IPS DF 6.9 (cell line): ENCODE measurements at regions not wholly inside any gene's neighbourhood (a gene's known extent, or its start where the extent isn't known, plus 50 kb on each side); places are given as distances from the start of the nearest gene placed in this dataset.

Experiments used
- DNase-seq: peaks from one replicate; pipeline ENCODE4 v3.0.0-alpha.2; 2013; ENCODE audit warnings: low read depth, low spot score
- H3K27ac ChIP-seq: one replicate; pipeline ENCODE4 v1.5.1; 2013; ENCODE audit warnings: low read length, control low read depth
- H3K27me3 ChIP-seq: 2 replicates; pipeline ENCODE4 v1.6.1; 2013; ENCODE audit warnings: mild to moderate bottlenecking, low read length; ENCODE audit not compliant: control insufficient read depth, insufficient read depth
- H3K36me3 ChIP-seq: 2 replicates; pipeline ENCODE4 v1.6.1; 2013; ENCODE audit warnings: low read length; ENCODE audit not compliant: control insufficient read depth, insufficient read depth
- H3K4me1 ChIP-seq: 2 replicates; pipeline ENCODE4 v1.6.1; 2013; ENCODE audit warnings: low read length; ENCODE audit not compliant: control insufficient read depth, insufficient read depth
- H3K4me3 ChIP-seq: 2 replicates; pipeline ENCODE4 v1.5.1; 2013; ENCODE audit warnings: mild to moderate bottlenecking, low read length
- H3K9me3 ChIP-seq: 2 replicates; pipeline ENCODE4 v1.6.1; 2013; ENCODE audit warnings: low read length, inconsistent platforms; ENCODE audit not compliant: control insufficient read depth, insufficient read depth
- WGBS: extraction: QIAGEN DNeasy Blood & Tissue Kit; methylation state at CpG from one replicate; pipeline ENCODE4 v1.1.7; 2013; ENCODE audit warnings: mixed read lengths, missing lambda C conversion rate; ENCODE audit not compliant: insufficient read length, insufficient coverage; 5-methylcytosine and 5-hydroxymethylcytosine counted together

- DNase-seq, result no peak
- Histone ChIP-seq H3K4me1 (no peaks in the 10 kb centered on the region), H3K27me3 (no peaks in the 10 kb centered on the region)
Observed at GRCh38 chr14:27372771-27373170, 774.9 kb upstream of the NOVA1 start.

DNA sequence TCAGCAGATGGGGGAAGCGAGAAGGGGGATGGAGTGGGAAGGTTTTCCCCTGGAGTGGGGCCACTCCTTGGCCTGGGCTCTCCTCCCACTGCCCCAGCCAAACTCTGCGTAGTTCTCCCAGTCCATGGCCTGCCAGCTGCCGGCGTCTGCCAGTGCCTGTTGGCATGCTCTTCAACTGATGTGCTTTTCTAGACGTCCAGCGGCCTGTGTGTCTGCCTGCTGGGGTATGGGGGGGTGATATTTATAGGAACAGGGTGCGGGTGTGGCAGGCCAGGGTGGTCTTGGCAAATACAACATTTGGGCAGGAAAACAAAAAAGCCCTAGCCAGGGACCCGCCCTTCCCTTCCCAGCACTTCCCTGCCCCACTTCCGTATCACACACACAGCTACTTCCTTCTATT, 786.3 kb upstream of the NOVA1 start:
- H3K4me1 ChIP-seq, result no peaks in the 10 kb centered on the region
- no peak overlapping the region for H3K27ac ChIP-seq
- no peak overlapping the region for H3K4me3 ChIP-seq
- no peaks in the 10 kb centered on the region for H3K9me3 ChIP-seq
- no CpG with 5 or more reads among the region's 9 CpGs for WGBS
- no peaks in the 10 kb centered on the region for H3K27me3 ChIP-seq
- no peak for DNase-seq
- H3K36me3 ChIP-seq, result no peaks in the 10 kb centered on the region

More at GRCh38 chr14:27372771-27373170, 774.9 kb upstream of the NOVA1 start:
- no peaks in the 10 kb centered on the region for H3K36me3 ChIP-seq
- H3K4me3 ChIP-seq, result no peak overlapping the region
- H3K9me3 ChIP-seq, result no peaks in the 10 kb centered on the region
- H3K27ac ChIP-seq, result no peak overlapping the region

- H3K27ac ChIP-seq, result no peak overlapping the region
- no peaks in the 10 kb centered on the region for H3K9me3 ChIP-seq
- H3K36me3 ChIP-seq, result no peaks in the 10 kb centered on the region
- no peak for DNase-seq
- H3K4me3 ChIP-seq, result no peak overlapping the region
- WGBS, result 100% methylated on average over 1 of the region's 3 CpGs
- no peaks in the 10 kb centered on the region for H3K27me3 ChIP-seq
- H3K4me1 ChIP-seq, result no peaks in the 10 kb centered on the region
Observed at GRCh38 chr14:27386391-27386790, 788.6 kb upstream of the NOVA1 start.

GRCh38 chr14:27387463-27387862, 789.6 kb upstream of the NOVA1 start:
- Histone ChIP-seq H3K4me3 (no peak overlapping the region), H3K36me3 (no peaks in the 10 kb centered on the region), H3K27ac (no peak overlapping the region), H3K9me3 (no peaks in the 10 kb centered on the region), H3K4me1 (no peaks in the 10 kb centered on the region), H3K27me3 (no peaks in the 10 kb centered on the region)
- no CpG with 5 or more reads among the region's 1 CpG for WGBS
- no peak for DNase-seq

- Histone ChIP-seq H3K4me1 (no peaks in the 10 kb centered on the region), H3K27ac (no peak overlapping the region), H3K36me3 (no peaks in the 10 kb centered on the region), H3K4me3 (no peak overlapping the region), H3K9me3 (no peaks in the 10 kb centered on the region), H3K27me3 (no peaks in the 10 kb centered on the region)
- no CpG with 5 or more reads among the region's 2 CpGs for WGBS
- no peak for DNase-seq
Observed at GRCh38 chr14:27389402-27389801, 791.6 kb upstream of the NOVA1 start.

DNA sequence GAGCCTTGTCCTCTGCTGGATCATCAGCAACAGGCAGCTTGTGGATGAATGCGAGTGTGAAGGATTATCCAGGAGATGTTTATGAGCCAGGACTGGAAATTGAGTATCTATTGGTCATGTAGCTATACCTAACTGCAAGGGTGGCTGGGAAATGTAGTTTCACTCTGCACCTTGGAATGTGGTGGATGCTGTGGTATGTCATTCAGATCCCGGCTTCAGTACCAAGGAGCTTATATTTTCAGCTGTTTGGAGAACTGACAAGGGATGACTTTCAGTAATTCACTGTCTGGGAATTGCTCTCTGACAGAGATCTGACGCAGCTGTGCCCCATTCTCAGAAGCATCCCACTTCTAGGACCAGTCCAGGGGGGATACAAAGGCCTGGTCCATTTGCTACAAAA, 792.3 kb upstream of the NOVA1 start:
- no peak for DNase-seq
- H3K4me1 ChIP-seq, result no peaks in the 10 kb centered on the region
- no peak overlapping the region for H3K4me3 ChIP-seq
- no CpG with 5 or more reads among the region's 3 CpGs for WGBS
- no peak overlapping the region for H3K27ac ChIP-seq
- H3K36me3 ChIP-seq, result no peaks in the 10 kb centered on the region
- H3K27me3 ChIP-seq, result no peaks in the 10 kb centered on the region
- H3K9me3 ChIP-seq, result no peaks in the 10 kb centered on the region

DNA sequence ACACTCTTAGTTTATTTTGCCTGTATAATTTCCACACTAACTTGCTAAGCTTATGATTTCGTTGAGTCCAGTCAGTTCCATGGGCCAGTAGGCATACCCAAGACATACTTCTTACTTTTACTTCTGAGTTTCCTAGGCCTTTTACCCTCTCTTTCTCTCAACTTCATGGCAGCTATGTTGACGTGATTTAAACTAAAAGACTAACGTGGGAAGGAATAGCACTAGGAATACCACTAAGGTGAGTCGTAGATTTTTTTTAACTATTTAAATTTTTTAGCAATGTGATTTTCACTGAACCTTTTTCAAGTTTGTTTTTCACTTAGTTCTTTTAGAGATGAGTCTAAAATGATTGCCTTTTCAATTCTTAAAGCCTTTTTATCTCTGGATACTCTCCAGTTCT, 793.5 kb upstream of the NOVA1 start:
- no peak for DNase-seq
- Histone ChIP-seq H3K9me3 (no peaks in the 10 kb centered on the region), H3K4me1 (no peaks in the 10 kb centered on the region), H3K27me3 (no peaks in the 10 kb centered on the region), H3K27ac (no peak overlapping the region), H3K36me3 (no peaks in the 10 kb centered on the region), H3K4me3 (no peak overlapping the region)
- WGBS, result no CpG with 5 or more reads among the region's 4 CpGs

GRCh38 chr14:27392153-27392552, 794.3 kb upstream of the NOVA1 start:
- H3K27ac ChIP-seq, result no peak overlapping the region
- H3K4me3 ChIP-seq, result no peak overlapping the region
- H3K36me3 ChIP-seq, result no peaks in the 10 kb centered on the region
- no peak for DNase-seq
- no peaks in the 10 kb centered on the region for H3K27me3 ChIP-seq
- H3K9me3 ChIP-seq, result no peaks in the 10 kb centered on the region
- no CpG with 5 or more reads among the region's 1 CpG for WGBS
- H3K4me1 ChIP-seq, result no peaks in the 10 kb centered on the region

DNA sequence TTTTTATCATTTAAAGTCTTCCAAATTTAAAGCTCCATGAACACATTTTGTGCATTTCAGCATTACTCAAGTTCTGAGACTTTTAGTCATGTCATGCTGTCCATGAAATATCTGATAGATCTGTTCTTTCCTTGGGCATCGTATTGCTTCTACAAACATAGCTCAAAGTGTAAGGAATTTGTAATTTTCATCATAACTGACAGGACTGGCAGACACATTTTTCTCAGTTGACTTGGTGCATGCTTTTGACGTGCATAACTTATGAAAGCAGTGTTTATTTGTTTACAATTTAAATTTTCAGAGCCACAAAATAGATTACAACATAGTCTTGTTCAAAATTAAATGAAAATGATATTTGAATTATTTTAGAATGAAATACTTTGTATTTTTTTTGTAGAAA, 812.1 kb upstream of the NOVA1 start:
- DNase-seq, result no peak
- Histone ChIP-seq H3K9me3 (no peaks in the 10 kb centered on the region), H3K36me3 (no peaks in the 10 kb centered on the region), H3K4me1 (no peaks in the 10 kb centered on the region), H3K27me3 (no peaks in the 10 kb centered on the region), H3K4me3 (no peak overlapping the region), H3K27ac (no peak overlapping the region)
- WGBS, result no CpG with 5 or more reads among the region's 2 CpGs

- H3K27me3 ChIP-seq, result no peaks in the 10 kb centered on the region
- no CpG with 5 or more reads among the region's 1 CpG for WGBS
- H3K9me3 ChIP-seq, result no peaks in the 10 kb centered on the region
- no peak for DNase-seq
- H3K4me3 ChIP-seq, result no peak overlapping the region
- H3K4me1 ChIP-seq, result no peaks in the 10 kb centered on the region
- no peaks in the 10 kb centered on the region for H3K36me3 ChIP-seq
- no peak overlapping the region for H3K27ac ChIP-seq
Observed at GRCh38 chr14:27410981-27411380, 813.1 kb upstream of the NOVA1 start.

GRCh38 chr14:27427796-27428195, 830.0 kb upstream of the NOVA1 start:
- no CpG with 5 or more reads among the region's 4 CpGs for WGBS
- Histone ChIP-seq H3K4me3 (no peak overlapping the region), H3K27ac (no peak overlapping the region), H3K27me3 (no peaks in the 10 kb centered on the region), H3K9me3 (no peaks in the 10 kb centered on the region), H3K4me1 (no peaks in the 10 kb centered on the region), H3K36me3 (no peaks in the 10 kb centered on the region)
- no peak for DNase-seq
